SK-N-SH (cell line): ENCODE measurements at regions not wholly inside any gene's neighbourhood (a gene's known extent, or its start where the extent isn't known, plus 50 kb on each side); places are given as distances from the start of the nearest gene placed in this dataset.

Source experiments
- CTCF ChIA-PET: fragments of 300-600, 350-600 bp; formaldehyde crosslinking; extraction: SDS; loops from one replicate; lab custom pipeline; 2021; lab: Yijun Ruan, JAX
- POLR2A ChIA-PET: fragments of 350-600 bp; sonication (Branson Sonifier 250); formaldehyde crosslinking; extraction: SDS; loops from one replicate; lab custom pipeline; 2020; ENCODE audit warnings: antibody characterized with exemption, inconsistent platforms; lab: Yijun Ruan, JAX
- DNase-seq: peaks from one replicate; pipeline ENCODE4 v3.0.0; 2012
- H2AFZ ChIP-seq: fragments of 200-600 bp; sonication (generic); 2 replicates; pipeline ENCODE4 v1.8.1; 2016; ENCODE audit warnings: antibody characterized with exemption, mild to moderate bottlenecking, low read depth
- H3F3A ChIP-seq: fragments of 200-600 bp; sonication (generic); replicated peaks from 2 replicates; pipeline ENCODE3; 2016; ENCODE audit warnings: antibody characterized with exemption, mild to moderate bottlenecking; ENCODE audit not compliant: insufficient read depth
- H3K27ac ChIP-seq, 2 experiments: fragments of 200-500 bp in 1 of 2; fragments of 200-600 bp in 1 of 2; sonication (Bioruptor generic) in 1 of 2; sonication (generic), shearing (Covaris generic) in 1 of 2; 2 replicates each; pipeline versions ENCODE4 v1.5.1 to v1.6.1; 2014 to 2016; ENCODE audit warnings: low read depth in 2 of 2, inconsistent platforms in 1 of 2, low read length in 1 of 2, mild to moderate bottlenecking in 1 of 2, mixed read lengths in 1 of 2
- H3K27me3 ChIP-seq: fragments of 200-600 bp; sonication (generic), shearing (Covaris generic); 2 replicates; pipeline ENCODE4 v1.6.1; 2016; ENCODE audit warnings: mixed run types; ENCODE audit not compliant: insufficient read depth
- H3K36me3 ChIP-seq, 2 experiments: fragments of 200-500 bp in 1 of 2; fragments of 200-600 bp in 1 of 2; sonication (Bioruptor generic) in 1 of 2; sonication (generic) in 1 of 2; replicated peaks in 1 of 2; 2 replicates each; pipeline versions ENCODE3 to v1.5.1; 2014 to 2016; ENCODE audit warnings: low read length in 1 of 2, mild to moderate bottlenecking in 1 of 2; ENCODE audit not compliant: insufficient read depth in 2 of 2, control insufficient read depth in 1 of 2
- H3K4me1 ChIP-seq, 2 experiments: fragments of 200-500 bp in 1 of 2; fragments of 200-600 bp in 1 of 2; sonication (Bioruptor generic) in 1 of 2; sonication (generic), shearing (Covaris generic) in 1 of 2; 2 replicates each; pipeline versions ENCODE4 v1.5.1 to v1.6.1; 2014 to 2016; ENCODE audit warnings: low read depth in 1 of 2, low read length in 1 of 2, mixed run types in 1 of 2; ENCODE audit not compliant: insufficient read depth in 2 of 2, control insufficient read depth in 1 of 2
- H3K4me2 ChIP-seq: fragments of 200-600 bp; sonication (generic), shearing (Covaris generic); 2 replicates; pipeline ENCODE4 v1.6.1; 2017; ENCODE audit warnings: mixed run types
- H3K4me3 ChIP-seq, 2 experiments: fragments of 200-500 bp in 1 of 2; fragments of 200-600 bp in 1 of 2; sonication (Bioruptor generic) in 1 of 2; sonication (generic), shearing (Covaris generic) in 1 of 2; 2 replicates each; pipeline versions ENCODE4 v1.5.1 to v1.8.1; 2014 to 2016; ENCODE audit warnings: low read depth in 2 of 2, inconsistent platforms in 1 of 2, low read length in 1 of 2, mild to moderate bottlenecking in 1 of 2, mixed read lengths in 1 of 2, moderate library complexity in 1 of 2
- H3K79me2 ChIP-seq: fragments of 200-600 bp; sonication (generic); 2 replicates; pipeline ENCODE4 v1.8.1; 2017; ENCODE audit warnings: mild to moderate bottlenecking; ENCODE audit not compliant: insufficient read depth
- H3K9ac ChIP-seq: fragments of 200-600 bp; sonication (generic); 2 replicates; pipeline ENCODE4 v1.6.1; 2017; ENCODE audit warnings: mixed run types
- H3K9me2 ChIP-seq: fragments of 200-600 bp; sonication (generic); 2 replicates; pipeline ENCODE4 v1.6.1; 2017; ENCODE audit warnings: mixed run types
- H3K9me3 ChIP-seq: fragments of 200-600 bp; sonication (generic); 2 replicates; pipeline ENCODE4 v1.6.1; 2017; ENCODE audit warnings: mixed run types, mild to moderate bottlenecking, moderate library complexity
- H4K20me1 ChIP-seq: fragments of 200-600 bp; sonication (generic); 2 replicates; pipeline ENCODE4 v1.6.1; 2017; ENCODE audit warnings: mild to moderate bottlenecking, mixed run types; ENCODE audit not compliant: insufficient read depth
- CHD2 ChIP-seq: fragments of 150-350 bp; IDR thresholded peaks from 2 replicates; pipeline ENCODE4 v1.6.1; 2018; ENCODE audit warnings: low read length; ENCODE audit not compliant: partially characterized antibody
- CTCF ChIP-seq: fragments of 200-600 bp; sonication (generic); IDR thresholded peaks from 2 replicates; pipeline ENCODE4 v1.6.1; 2017; ENCODE audit warnings: antibody characterized with exemption, mild to moderate bottlenecking, moderate library complexity
- ELF1 ChIP-seq: IDR thresholded peaks from 2 replicates; pipeline ENCODE4 v1.4.0; 2012
- FOXJ3 ChIP-seq: sonication (generic); formaldehyde crosslinking; IDR thresholded peaks from 2 replicates; pipeline ENCODE4 v1.5.1; 2020; ENCODE audit warnings: mild to moderate bottlenecking, missing genetic modification reagents
- FOXM1 ChIP-seq: IDR thresholded peaks from 2 replicates; pipeline ENCODE4 v1.4.0; 2012; ENCODE audit warnings: low read depth, mild to moderate bottlenecking
- IRF3 ChIP-seq: fragments of 150-350 bp; IDR thresholded peaks from 2 replicates; pipeline ENCODE4 v1.6.1; 2016; ENCODE audit warnings: mild to moderate bottlenecking, low read depth, low read length
- NRF1 ChIP-seq: IDR thresholded peaks from 2 replicates; pipeline ENCODE4 v1.6.1; 2012; ENCODE audit warnings: low read depth, mild to moderate bottlenecking, low read length
- RAD21 ChIP-seq: IDR thresholded peaks from 2 replicates; pipeline ENCODE4 v1.6.1; 2012; ENCODE audit warnings: mild to moderate bottlenecking, low read length
- RCOR1 ChIP-seq: fragments of 150-350 bp; IDR thresholded peaks from 2 replicates; pipeline ENCODE4 v1.6.1; 2017; ENCODE audit warnings: antibody characterized with exemption, low read length
- REST ChIP-seq: IDR thresholded peaks from 2 replicates; pipeline ENCODE4 v1.6.1; 2012; ENCODE audit warnings: mild to moderate bottlenecking, low read depth, low read length, moderate library complexity
- RXRA ChIP-seq: IDR thresholded peaks from 2 replicates; pipeline ENCODE4 v1.4.0; 2012; ENCODE audit warnings: low read depth, mild to moderate bottlenecking, borderline replicate concordance
- SMC3 ChIP-seq: IDR thresholded peaks from 2 replicates; pipeline ENCODE4 v1.6.1; 2012; ENCODE audit warnings: low read depth, low read length, improper control_type of control experiment
- YY1 ChIP-seq: IDR thresholded peaks from 2 replicates; pipeline ENCODE4 v1.4.0; 2012; ENCODE audit warnings: low read depth, mild to moderate bottlenecking
- WGBS: methylation state at CpG from one replicate; pipeline ENCODE4 v1.1.6; 2017; ENCODE audit warnings: low lambda C conversion rate; 5-methylcytosine and 5-hydroxymethylcytosine counted together

GRCh38 chr11:31919175-31919574 is 108.1 kb upstream of the PAX6 start:
- H3K9ac ChIP-seq = no peak overlapping the region
- H3K27me3 ChIP-seq = peaks cover 7% of the 10 kb centered on the region; the same call in 1 of the 2 replicates
- no peaks in the 10 kb centered on the region for H3K36me3 ChIP-seq
- H3K4me1 ChIP-seq = no peaks in the 10 kb centered on the region
- no peaks in the 10 kb centered on the region for H4K20me1 ChIP-seq
- H3K9me3 ChIP-seq = no peaks in the 10 kb centered on the region
- TF ChIP-seq YY1 (no peak), FOXJ3 (CRISPR knock-in tag) (no peak), REST (no peak), CHD2 (no peak), IRF3 (no peak), SMC3 (no peak), RCOR1 (no peak)
- H3K9me2 ChIP-seq = no peaks in the 10 kb centered on the region
- H3K79me2 ChIP-seq = no peaks in the 10 kb centered on the region
- CTCF ChIA-PET = no interaction called here
- DNase-seq = no peak
- no peak overlapping the region for H3K4me2 ChIP-seq
- POLR2A ChIA-PET = no interaction called here
- H3F3A ChIP-seq = no peaks in the 10 kb centered on the region
- H2AFZ ChIP-seq = no peak overlapping the region
- WGBS = 45% methylated on average over 5 of the region's 5 CpGs
- H3K4me3 ChIP-seq = no peak overlapping the region
- H3K27ac ChIP-seq = no peak overlapping the region

- no peak for DNase-seq
- no peak overlapping the region for H3K27ac ChIP-seq
- H3K9me2 ChIP-seq = no peaks in the 10 kb centered on the region
- CTCF ChIA-PET = interaction anchor here (1.2 kb wide), 1 partner anchor 260 kb away, joined by 3 read pairs; no protein-coding TSS in a partner anchor
- no peaks in the 10 kb centered on the region for H3K79me2 ChIP-seq
- no peak overlapping the region for H2AFZ ChIP-seq
- POLR2A ChIA-PET = no interaction called here
- peaks cover 7% of the 10 kb centered on the region; the same call in 1 of the 2 replicates for H3K27me3 ChIP-seq
- no peaks in the 10 kb centered on the region for H3K4me1 ChIP-seq
- no peak overlapping the region for H3K9ac ChIP-seq
- no peaks in the 10 kb centered on the region for H3F3A ChIP-seq
- H3K36me3 ChIP-seq = no peaks in the 10 kb centered on the region
- H3K4me3 ChIP-seq = no peak overlapping the region
- WGBS = 22% methylated on average over 1 of the region's 1 CpG
- no peaks in the 10 kb centered on the region for H3K9me3 ChIP-seq
- no peak overlapping the region for H3K4me2 ChIP-seq
- no peak; the same call in 1 of the 2 replicates for TF ChIP-seq CTCF
- TF ChIP-seq IRF3 = no peak
- no peak for TF ChIP-seq ELF1
- no peak for TF ChIP-seq CHD2
- TF ChIP-seq RAD21 = no peak
- TF ChIP-seq NRF1 = no peak
- no peak for TF ChIP-seq RXRA
- TF ChIP-seq FOXM1 = no peak
- no peaks in the 10 kb centered on the region for H4K20me1 ChIP-seq
Observed at GRCh38 chr11:31915867-31916266, 104.7 kb upstream of the PAX6 start.
